K562 (cell line): ENCODE measurements at regions not wholly inside any gene's neighbourhood (a gene's known extent, or its start where the extent isn't known, plus 50 kb on each side); places are given as distances from the start of the nearest gene placed in this dataset.

Experiments used
- ADNP ChIP-seq: fragments of 200-800 bp; sonication (Bioruptor generic); IDR thresholded peaks from 2 replicates; pipeline ENCODE4 v1.6.1; 2016; ENCODE audit warnings: missing genetic modification characterization, missing compliant biosample characterization
- ATF2 ChIP-seq: sonication (generic); formaldehyde crosslinking; IDR thresholded peaks from 2 replicates; pipeline ENCODE4 v1.8.1; 2022; ENCODE audit warnings: missing genetic modification reagents
- CEBPG ChIP-seq, 3 experiments: fragments of 200-800 bp in 1 of 3; sonication (Bioruptor generic) in 1 of 3; sonication (generic) in 1 of 3; formaldehyde crosslinking in 1 of 3; IDR thresholded peaks in 2 of 3; conservative IDR thresholded peaks in 1 of 3; 2 replicates each; pipeline versions ENCODE4 v1.6.1 to v1.8.0; 2016 to 2022; ENCODE audit warnings: missing compliant biosample characterization in 2 of 3, missing genetic modification characterization in 2 of 3, mild to moderate bottlenecking in 1 of 3, missing genetic modification reagents in 1 of 3
- ETV6 ChIP-seq, 3 experiments: fragments of 150-350 bp in 1 of 3; sonication (generic) in 1 of 3; formaldehyde crosslinking in 1 of 3; IDR thresholded peaks; 2 replicates each; pipeline versions ENCODE4 v1.6.1 to v1.8.0; 2014 to 2022; ENCODE audit warnings: borderline replicate concordance in 2 of 3, low read depth in 2 of 3, antibody characterized with exemption in 1 of 3, low read length in 1 of 3, mild to moderate bottlenecking in 1 of 3, missing genetic modification reagents in 1 of 3
- FIP1L1 ChIP-seq: fragments of 200-400 bp; formaldehyde crosslinking; IDR thresholded peaks from 2 replicates; pipeline ENCODE4 v1.6.1; 2018; ENCODE audit warnings: mild to moderate bottlenecking, low read depth, low read length; ENCODE audit not compliant: poor library complexity, severe bottlenecking
- MCM3 ChIP-seq: fragments of 450-650 bp; IDR thresholded peaks from 2 replicates; pipeline ENCODE4 v1.6.1; 2016
- POLR2A ChIP-seq: fragments of 450-650 bp; conservative IDR thresholded peaks from 2 replicates; pipeline ENCODE4 v1.6.1; 2016
- RBM25 ChIP-seq: fragments of 200-400 bp; formaldehyde crosslinking; IDR thresholded peaks from 2 replicates; pipeline ENCODE4 v1.6.1; 2018; ENCODE audit warnings: low read length, low read depth, moderate library complexity; ENCODE audit not compliant: severe bottlenecking
- TGIF2 ChIP-seq: sonication (generic); formaldehyde crosslinking; IDR thresholded peaks from 2 replicates; pipeline ENCODE4 v1.8.1; 2022; ENCODE audit warnings: mild to moderate bottlenecking, missing genetic modification reagents, moderate library complexity
- TRIM24 ChIP-seq, 2 experiments: fragments of 450-650 bp; IDR thresholded peaks; 2 replicates each; pipeline ENCODE4 v1.6.1; 2016
- ZNF655 ChIP-seq: fragments of 250-450 bp; sonication (Bioruptor Pico); IDR thresholded peaks from 2 replicates; pipeline ENCODE4 v1.5.0; 2021

- TF ChIP-seq CEBPG (CRISPR knock-in tag; IDR thresholded peaks at IDR 0.05): no peak
- TF ChIP-seq CEBPG (tag; conservative IDR thresholded peaks at IDR 0.05 in 1 of 2, IDR thresholded peaks at IDR 0.05 in 1 of 2): peak in 1 of 2 experiments; percentile 54; a peak in 2 of 4 replicates
- no peak for TF ChIP-seq ATF2 (CRISPR knock-in tag)
- TF ChIP-seq RBM25: no peak
- TF ChIP-seq ZNF655 (CRISPR knock-in tag): peak; percentile 20; the same call in 1 of the 2 replicates
- TF ChIP-seq TRIM24 (IDR thresholded peaks at IDR 0.05): no peak
- no peak for TF ChIP-seq FIP1L1
- TF ChIP-seq TGIF2 (CRISPR knock-in tag): peak; percentile 66; the same call in 1 of the 2 replicates
- no peak for TF ChIP-seq ETV6 (IDR thresholded peaks at IDR 0.05; ENCODE audit: borderline replicate concordance in 1 of 2, low read depth in 2 of 2, low read length in 1 of 2)
- TF ChIP-seq ETV6 (CRISPR knock-in tag; IDR thresholded peaks at IDR 0.05; ENCODE audit: borderline replicate concordance): 0 out of 2 replicates have a peak, but pooled peaks have one; percentile 61
- TF ChIP-seq MCM3: no peak
- TF ChIP-seq POLR2A: no peak
- no peak for TF ChIP-seq ADNP
Observed at GRCh38 chr13:80630685-80631121, 289.8 kb upstream of the SPRY2 start (continued).
